ENCODE measurements at regions not wholly inside any gene's neighbourhood (a gene's known extent, or its start where the extent isn't known, plus 50 kb on each side); places are given as distances from the start of the nearest gene placed in this dataset.

DNA sequence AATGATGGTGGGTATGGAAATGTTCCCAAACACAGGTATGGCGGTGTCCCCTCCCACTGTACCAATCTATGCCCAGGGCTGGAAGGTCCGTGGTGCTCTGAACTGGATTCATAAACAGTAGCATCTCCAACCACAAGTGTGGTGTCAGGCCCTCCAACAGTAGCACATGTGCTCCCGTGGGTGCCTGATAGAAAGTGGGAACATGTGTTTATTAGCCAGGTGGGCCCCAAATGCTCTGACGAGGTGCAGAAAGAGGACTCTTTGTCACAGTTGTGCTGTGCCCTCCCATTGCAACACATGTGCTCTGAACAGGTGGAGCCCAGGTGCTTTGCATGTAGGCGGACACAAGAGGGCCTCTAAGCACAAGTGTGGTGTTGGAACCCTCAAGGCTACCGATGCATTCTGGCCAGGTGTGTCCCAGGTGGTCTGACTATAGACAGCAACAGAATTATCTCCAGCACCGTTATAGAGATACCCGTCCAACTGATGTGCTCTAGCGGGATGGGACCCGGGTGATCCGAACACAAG, 75.4 kb upstream of the ZNF30 start (continued):
- TF ChIP-seq, protein P1, sequence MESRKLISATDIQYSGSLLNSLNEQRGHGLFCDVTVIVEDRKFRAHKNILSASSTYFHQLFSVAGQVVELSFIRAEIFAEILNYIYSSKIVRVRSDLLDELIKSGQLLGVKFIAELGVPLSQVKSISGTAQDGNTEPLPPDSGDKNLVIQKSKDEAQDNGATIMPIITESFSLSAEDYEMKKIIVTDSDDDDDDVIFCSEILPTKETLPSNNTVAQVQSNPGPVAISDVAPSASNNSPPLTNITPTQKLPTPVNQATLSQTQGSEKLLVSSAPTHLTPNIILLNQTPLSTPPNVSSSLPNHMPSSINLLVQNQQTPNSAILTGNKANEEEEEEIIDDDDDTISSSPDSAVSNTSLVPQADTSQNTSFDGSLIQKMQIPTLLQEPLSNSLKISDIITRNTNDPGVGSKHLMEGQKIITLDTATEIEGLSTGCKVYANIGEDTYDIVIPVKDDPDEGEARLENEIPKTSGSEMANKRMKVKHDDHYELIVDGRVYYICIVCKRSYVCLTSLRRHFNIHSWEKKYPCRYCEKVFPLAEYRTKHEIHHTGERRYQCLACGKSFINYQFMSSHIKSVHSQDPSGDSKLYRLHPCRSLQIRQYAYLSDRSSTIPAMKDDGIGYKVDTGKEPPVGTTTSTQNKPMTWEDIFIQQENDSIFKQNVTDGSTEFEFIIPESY (IDR thresholded peaks at IDR 0.05; ENCODE audit: extremely low read depth, insufficient replicate concordance, low read length), result no peak
- TF ChIP-seq RAD21 (IDR thresholded peaks at IDR 0.05; ENCODE audit: low read depth) (peak; percentile 60), SIN3A (IDR thresholded peaks at IDR 0.05; ENCODE audit: low read depth) (no peak), EGR1 (IDR thresholded peaks at IDR 0.05; ENCODE audit: low read depth) (no peak), ELF1 (IDR thresholded peaks at IDR 0.05; ENCODE audit: borderline replicate concordance, low read depth) (no peak), FOSL1 (IDR thresholded peaks at IDR 0.05; ENCODE audit: low read depth) (no peak), POLR2A (IDR thresholded peaks at IDR 0.05; ENCODE audit: borderline replicate concordance, extremely low read depth, insufficient read depth, insufficient read length) (no peak)
- TF ChIP-seq, protein P2, sequence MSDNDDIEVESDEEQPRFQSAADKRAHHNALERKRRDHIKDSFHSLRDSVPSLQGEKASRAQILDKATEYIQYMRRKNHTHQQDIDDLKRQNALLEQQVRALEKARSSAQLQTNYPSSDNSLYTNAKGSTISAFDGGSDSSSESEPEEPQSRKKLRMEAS (IDR thresholded peaks at IDR 0.05), result 0 out of 2 replicates have a peak, but pooled peaks have one; percentile 30

DNA sequence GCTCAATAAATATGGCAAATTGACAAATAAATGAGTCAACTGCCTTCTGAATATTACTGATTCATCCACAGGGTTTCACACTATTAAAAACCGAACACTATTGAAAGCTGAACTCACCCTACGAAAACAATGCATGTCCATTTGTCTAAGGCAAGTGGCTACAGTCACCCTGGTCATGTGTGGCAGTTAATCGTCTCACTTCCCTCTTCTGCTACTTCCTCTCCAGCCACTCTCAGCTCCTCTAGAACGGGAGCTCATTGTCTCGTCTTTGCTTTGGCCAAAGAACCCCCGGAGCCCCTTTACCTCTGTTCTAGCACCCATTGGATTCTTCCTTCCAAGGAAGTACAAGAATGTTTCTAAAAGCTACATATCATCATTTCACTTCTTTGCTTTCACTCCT, 74.4 kb upstream of the ZNF599 start:
- ChIA-PET RAD21 (ENCODE audit: low non-redundant PET in 1 of 2, low total read pairs in 2 of 2, uncharacterized antibody in 2 of 2, unreplicated experiment in 2 of 2) (no interaction called here), POLR2A (no interaction called here), CTCF (no interaction called here)
- no peak overlapping the region for H3K4me2 ChIP-seq (ENCODE audit: low read length)
- H3K4me1 ChIP-seq (ENCODE audit: control insufficient read depth in 1 of 2, insufficient read depth in 2 of 2, low read length in 2 of 2), result no peaks in the 10 kb centered on the region
- no peak overlapping the region for H3K4me3 ChIP-seq (replicated peaks in 1 of 2; ENCODE audit: low read depth in 1 of 2, low read length in 2 of 2)
- ATAC-seq (no peak), DNase-seq (ENCODE audit: low read depth, low spot score) (no peak)
- BruUV-seq (replicated peaks), result no TSS peak
- TF ChIP-seq JUND (IDR thresholded peaks at IDR 0.05) (no peak), SIN3A (IDR thresholded peaks at IDR 0.05; ENCODE audit: low read depth) (no peak), SRF (IDR thresholded peaks at IDR 0.05; ENCODE audit: low read depth) (no peak), TCF7L2 (IDR thresholded peaks at IDR 0.05; ENCODE audit: borderline replicate concordance, extremely low read depth, insufficient read depth, insufficient read length) (no peak), EZH2phosphoT487 (IDR thresholded peaks at IDR 0.05; ENCODE audit: borderline replicate concordance) (no peak), POLR2A (IDR thresholded peaks at IDR 0.05; ENCODE audit: borderline replicate concordance, extremely low read depth, insufficient read depth, insufficient read length) (no peak), SP1 (IDR thresholded peaks at IDR 0.05; ENCODE audit: low read depth) (no peak), ZFX (IDR thresholded peaks at IDR 0.05) (no peak), EGR1 (IDR thresholded peaks at IDR 0.05; ENCODE audit: low read depth) (no peak), EZH2 (IDR thresholded peaks at IDR 0.05) (no peak), CEBPB (IDR thresholded peaks at IDR 0.05; ENCODE audit: low read depth) (no peak), ZNF274 (IDR thresholded peaks at IDR 0.05; ENCODE audit: low read depth, low read length) (no peak), CBX3 (IDR thresholded peaks at IDR 0.05; ENCODE audit: low read depth) (no peak), POLR2AphosphoS5 (IDR thresholded peaks at IDR 0.05; ENCODE audit: low read depth, low read length) (no peak)
- TF ChIP-seq, protein P3, sequence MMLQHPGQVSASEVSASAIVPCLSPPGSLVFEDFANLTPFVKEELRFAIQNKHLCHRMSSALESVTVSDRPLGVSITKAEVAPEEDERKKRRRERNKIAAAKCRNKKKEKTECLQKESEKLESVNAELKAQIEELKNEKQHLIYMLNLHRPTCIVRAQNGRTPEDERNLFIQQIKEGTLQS (IDR thresholded peaks at IDR 0.05), result no peak
- no peaks in the 10 kb centered on the region for H4K20me1 ChIP-seq (ENCODE audit: insufficient read depth)
- H3K9ac ChIP-seq (ENCODE audit: low read length), result no peak overlapping the region
- no peak overlapping the region for H3K27ac ChIP-seq (ENCODE audit: low read depth, low read length)
- H3K9me3 ChIP-seq (ENCODE audit: control insufficient read depth in 1 of 2, insufficient read depth in 1 of 2, low read depth in 1 of 2, low read length in 2 of 2), result no peaks in the 10 kb centered on the region
- no peak overlapping the region for H2AFZ ChIP-seq (ENCODE audit: low read depth, low read length, poor library complexity, severe bottlenecking)
- peaks cover 8% of the 10 kb centered on the region for H3K27me3 ChIP-seq (ENCODE audit: insufficient read depth, low read length)
- no peaks in the 10 kb centered on the region for H3K79me2 ChIP-seq (ENCODE audit: insufficient read depth, low read length)
- H3K9me2 ChIP-seq (ENCODE audit: insufficient read depth), result no peaks in the 10 kb centered on the region
- no peaks in the 10 kb centered on the region for H3K36me3 ChIP-seq (ENCODE audit: control insufficient read depth in 1 of 2, insufficient read depth in 2 of 2, low read length in 2 of 2)
- intact Hi-C loops (cut with micrococcal nuclease), result no loop called here
